Activated CD4-positive, alpha-beta T cell treated with anti-CD3 and anti-CD28 coated beads for 48 hours (primary cell): ENCODE measurements at regions not wholly inside any gene's neighbourhood (a gene's known extent, or its start where the extent isn't known, plus 50 kb on each side); places are given as distances from the start of the nearest gene placed in this dataset.

Experiments
- DNase-seq: peaks from one replicate; pipeline ENCODE4 v3.0.0-alpha.2; 2020

- DNase-seq = no peak
These were observed 306.0 kb downstream of the BUD13 start for GRCh38 chr11:116466801-116467200.

GRCh38 chr11:116466191-116466590 is 306.6 kb downstream of the BUD13 start:
- no peak for DNase-seq

DNA sequence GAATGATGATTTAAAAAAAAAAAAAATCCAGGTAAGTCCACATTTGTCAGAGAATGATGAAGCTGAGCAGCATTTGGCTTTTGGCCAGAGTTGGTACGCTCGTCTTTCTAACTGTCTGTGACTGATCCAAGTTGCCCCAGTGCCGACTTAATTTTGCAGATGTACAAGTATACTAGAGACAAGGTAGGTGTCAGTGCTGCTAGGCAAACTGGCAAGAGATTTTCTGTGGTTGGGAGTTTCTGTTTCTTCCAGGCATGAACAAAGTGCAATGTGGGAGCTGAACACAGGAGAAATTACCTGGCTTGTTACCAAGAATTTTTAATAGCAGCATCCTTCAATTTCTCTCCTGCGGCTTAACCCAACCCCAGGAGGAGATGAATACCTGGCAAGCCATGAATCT is 307.7 kb downstream of the BUD13 start:
- no peak for DNase-seq

DNA sequence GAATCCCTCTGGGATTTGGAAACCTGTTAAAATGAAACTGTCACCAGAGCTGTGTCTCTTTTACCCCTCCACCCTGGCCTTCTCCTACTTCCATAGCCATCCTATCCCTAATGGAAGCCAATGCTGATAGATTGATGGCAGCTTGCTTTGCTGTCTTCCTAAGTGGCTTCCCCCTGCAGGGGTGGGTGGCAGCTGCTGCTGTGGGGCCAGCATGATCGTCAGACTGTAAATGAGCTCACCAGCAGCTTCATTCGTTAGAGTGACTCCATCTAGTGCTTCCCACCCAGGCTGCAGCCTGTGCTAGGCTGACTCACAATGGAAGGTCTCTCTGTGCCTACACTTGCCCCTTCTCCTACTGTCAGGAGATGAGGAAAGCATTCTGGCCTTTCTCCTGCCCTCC is 311.0 kb downstream of the BUD13 start:
- DNase-seq = no peak

DNA sequence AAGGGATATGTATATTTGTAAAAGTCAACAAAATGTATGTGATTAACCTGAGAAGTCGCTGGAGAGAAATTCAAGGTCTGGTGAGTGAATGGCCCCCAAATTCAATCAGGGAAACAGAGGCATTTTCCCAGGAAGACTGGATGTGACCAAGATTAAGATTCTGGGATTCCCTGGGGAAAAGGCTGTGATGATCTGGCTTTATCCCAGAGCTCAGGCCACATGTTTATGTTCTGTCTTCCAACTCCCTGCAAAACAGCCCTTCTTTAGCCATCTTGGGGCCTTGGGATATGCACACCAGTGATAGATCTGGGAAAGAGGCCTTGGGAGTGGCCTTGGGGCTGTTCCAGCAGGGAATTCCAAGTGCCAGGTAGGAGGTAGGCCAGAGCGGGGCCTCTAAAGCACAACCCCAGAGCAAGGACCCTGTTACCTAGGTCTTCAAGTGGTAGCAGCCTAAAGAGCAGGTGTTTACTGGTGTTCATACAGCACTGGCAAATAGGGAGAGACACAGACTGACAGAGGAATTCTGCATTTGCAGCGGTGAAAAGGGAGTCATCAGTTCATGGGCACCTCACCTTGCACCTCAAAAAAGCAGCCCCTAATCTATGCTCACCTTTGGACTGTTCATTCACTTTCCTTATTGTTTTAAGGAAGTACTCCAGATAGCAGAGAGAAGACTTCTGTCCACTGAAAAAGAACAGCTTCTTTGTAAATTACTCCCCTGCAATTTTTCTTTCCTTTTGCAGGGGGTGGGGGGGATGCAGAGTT is 312.4 kb downstream of the BUD13 start:
- no peak for DNase-seq

DNA sequence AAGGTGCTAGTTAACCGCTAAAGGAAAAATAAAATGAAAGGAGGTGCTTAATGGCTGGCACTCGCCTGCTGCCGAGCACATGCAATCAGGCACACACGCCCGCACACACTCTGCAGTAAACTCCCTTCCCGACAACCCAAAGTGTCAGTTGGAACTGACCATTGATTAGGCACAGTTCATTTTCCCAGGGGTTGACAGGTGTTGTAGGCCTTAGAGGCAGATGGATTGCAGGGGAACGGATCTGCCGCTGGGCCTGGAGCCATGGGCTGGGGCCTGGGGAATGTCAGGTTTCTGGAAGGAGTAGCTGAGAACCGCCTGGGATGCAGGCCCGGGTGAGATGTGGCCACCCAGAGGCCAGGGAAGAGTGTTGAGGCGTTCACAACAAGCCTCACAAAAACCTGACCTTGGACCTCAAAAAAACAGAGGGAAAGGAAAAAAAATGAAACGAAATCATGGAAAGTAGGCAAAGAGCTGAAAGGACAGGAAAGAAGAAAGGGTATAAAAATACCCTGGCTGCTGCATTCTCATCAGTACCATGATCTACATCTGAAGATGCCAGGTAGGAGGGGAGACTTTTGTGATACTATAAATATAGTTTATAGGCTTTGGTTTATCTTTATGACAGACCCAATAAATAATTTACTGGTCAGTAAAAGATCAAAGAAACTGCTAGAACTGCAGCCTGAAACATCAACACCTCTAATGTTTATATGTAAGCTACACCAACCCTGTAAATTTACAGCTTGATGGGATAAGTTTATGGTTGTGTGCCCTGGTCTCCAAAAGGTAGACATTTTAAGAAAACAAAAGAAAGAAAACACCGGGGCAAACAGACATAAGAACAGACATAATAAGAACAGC is 313.4 kb downstream of the BUD13 start:
- DNase-seq = no peak

DNA sequence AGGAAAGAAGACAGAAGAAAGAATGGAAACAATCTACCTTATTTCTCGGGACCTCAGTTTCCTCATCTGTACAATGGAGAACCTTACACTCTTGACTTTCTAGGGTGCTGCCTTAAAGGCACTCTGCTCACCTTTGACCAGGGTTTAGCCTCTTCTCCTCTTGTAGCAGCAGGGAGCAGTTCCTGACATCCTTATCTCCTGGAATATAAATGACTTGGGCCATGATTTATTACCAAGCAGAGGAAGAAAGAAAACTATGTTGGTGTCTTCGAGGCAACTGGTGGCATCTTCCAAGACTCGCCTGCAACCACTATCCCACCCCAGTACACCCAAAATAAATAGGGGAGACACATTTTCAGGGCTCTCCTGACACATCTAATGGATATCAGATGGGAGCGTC is 314.2 kb downstream of the BUD13 start:
- no peak for DNase-seq

DNA sequence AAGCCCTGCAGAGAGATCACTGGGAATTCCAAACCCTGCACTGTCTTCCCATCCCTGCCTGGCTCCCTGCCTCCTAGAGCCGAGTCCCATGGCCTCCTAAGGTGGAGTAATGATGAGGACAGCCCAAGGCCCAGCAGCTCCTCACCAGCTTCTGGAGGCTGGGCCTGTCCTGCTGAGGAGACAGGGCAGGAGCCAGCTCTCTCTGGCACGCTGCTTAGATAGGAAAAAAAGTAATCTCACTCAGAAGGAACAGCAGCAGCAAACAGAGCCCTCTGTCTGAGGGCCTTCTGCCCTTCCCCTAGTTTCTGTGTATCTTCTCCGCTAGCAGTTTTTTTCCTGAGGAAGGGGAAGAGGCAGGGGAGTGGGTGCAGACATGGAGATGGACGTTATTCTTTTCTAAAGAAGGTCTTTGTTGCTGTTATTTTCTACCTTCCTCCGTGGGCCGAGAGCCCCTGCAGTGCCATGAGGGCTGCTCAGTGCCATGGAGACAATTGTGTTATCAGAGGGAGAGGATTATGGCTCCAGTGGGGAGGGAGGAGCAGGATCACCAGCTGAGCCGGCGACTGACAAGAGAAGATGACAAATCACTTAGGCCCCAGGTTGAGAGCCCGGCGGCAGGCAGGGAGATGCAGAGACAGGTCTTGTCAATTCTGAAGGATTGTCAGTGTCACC is 315.3 kb downstream of the BUD13 start:
- no peak for DNase-seq

- DNase-seq = no peak
These were observed 317.8 kb downstream of the BUD13 start for GRCh38 chr11:116454951-116455350.

GRCh38 chr11:116454020-116454645 is 318.7 kb downstream of the BUD13 start:
- DNase-seq = peak; percentile 41

GRCh38 chr11:116452461-116452860 is 320.3 kb downstream of the BUD13 start:
- DNase-seq = no peak

GRCh38 chr11:116449522-116449921 is 323.3 kb downstream of the BUD13 start:
- no peak for DNase-seq

DNA sequence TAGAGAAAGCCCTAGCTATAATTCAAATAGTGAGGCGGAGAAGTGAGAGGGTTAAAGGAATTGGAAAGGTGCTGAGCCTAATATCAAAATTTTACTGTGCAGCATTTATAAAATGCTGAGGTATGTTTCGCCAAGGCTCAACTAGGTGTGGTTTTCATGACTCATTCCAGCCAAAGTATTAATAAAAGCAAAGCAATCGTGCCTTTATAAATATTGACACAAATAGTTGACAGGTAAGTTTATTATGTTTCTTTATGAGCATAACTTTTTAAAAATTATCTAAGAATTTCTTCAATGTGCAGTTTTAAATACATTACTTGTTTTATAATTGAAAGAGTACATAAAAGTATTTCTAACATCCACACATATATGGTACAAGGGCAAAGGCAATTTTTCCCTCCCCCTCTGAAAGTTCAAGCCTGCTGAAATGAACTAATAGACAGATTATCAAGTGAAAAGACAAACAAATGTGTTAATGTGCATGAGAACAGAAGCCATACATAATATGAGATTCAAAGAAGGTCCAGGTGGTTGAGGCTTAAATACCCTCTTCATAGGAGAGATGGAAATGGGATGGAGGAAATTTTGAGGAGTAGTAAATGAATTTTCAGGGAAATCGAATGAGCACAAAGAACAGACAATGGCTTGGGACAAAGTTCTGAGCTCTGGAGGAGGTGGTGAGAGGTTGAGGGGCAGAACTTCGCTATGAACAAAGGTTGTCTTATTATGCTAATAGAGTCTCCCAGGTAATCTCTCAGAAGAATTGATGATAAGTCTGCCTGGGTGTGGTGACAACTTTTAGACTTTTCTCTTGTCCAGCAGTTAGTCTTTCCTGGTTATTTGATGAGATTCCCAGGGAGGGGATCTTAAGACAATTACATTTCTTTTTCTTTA is 326.5 kb downstream of the BUD13 start:
- DNase-seq = no peak

GRCh38 chr11:116445108-116446047 is 327.4 kb downstream of the BUD13 start:
- DNase-seq = no peak

- DNase-seq = no peak
These were observed 330.5 kb downstream of the BUD13 start for GRCh38 chr11:116442238-116442752.

- no peak for DNase-seq
These were observed 333.5 kb downstream of the BUD13 start for GRCh38 chr11:116439361-116439677.

DNA sequence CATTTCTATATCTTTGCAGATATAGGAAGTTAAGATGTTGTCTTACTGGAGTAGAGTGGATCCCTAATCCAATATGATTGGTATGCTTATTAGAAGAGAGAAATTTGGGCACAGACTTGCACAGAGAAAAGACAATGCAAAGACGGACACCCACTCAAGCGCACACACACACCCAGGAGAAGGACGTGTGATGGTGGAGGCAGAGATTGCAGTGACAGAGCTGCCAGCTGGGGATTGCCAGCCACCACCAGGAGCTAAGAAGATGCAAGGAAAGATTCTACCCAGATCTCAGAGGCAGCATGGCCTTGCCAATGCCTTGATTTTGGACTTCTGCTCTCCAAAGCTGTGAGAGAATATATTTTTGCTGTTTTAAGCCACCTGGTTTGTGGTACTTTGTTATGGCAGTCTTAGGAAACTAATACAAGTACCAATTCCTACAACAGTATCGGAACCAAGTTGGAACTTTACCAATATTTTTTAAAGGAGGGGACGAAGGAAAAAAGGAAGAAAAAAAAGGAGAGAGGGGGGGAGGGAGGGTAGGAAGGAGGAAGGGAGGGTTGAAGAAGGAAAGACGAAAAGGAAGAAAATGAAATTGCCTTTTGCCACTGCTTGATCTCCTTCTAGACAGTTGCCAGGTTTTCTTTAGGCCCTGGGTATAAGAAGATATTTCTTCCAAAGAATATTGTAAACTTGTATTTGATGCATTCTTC is 334.0 kb downstream of the BUD13 start:
- no peak for DNase-seq

- DNase-seq = no peak
These were observed 337.8 kb downstream of the BUD13 start for GRCh38 chr11:116434986-116435385.

- DNase-seq = no peak
These were observed 340.5 kb downstream of the BUD13 start for GRCh38 chr11:116432301-116432700.

GRCh38 chr11:116431842-116432241 is 340.9 kb downstream of the BUD13 start:
- no peak for DNase-seq
